SU-DHL-6 (cell line): ENCODE measurements at regions not wholly inside any gene's neighbourhood (a gene's known extent, or its start where the extent isn't known, plus 50 kb on each side); places are given as distances from the start of the nearest gene placed in this dataset.

ENCODE experiments used
- H2AFZ ChIP-seq: fragments of 200-600 bp; sonication (generic); 2 replicates; pipeline ENCODE4 v1.6.1; 2014; ENCODE audit warnings: low read depth, mild to moderate bottlenecking, moderate library complexity, mixed read lengths, antibody characterized with exemption, low read length; ENCODE audit not compliant: severe bottlenecking
- H3F3A ChIP-seq: fragments of 200-600 bp; shearing (Covaris generic); 2 replicates; pipeline ENCODE4 v1.6.0; 2016; ENCODE audit warnings: antibody characterized with exemption, mild to moderate bottlenecking; ENCODE audit not compliant: insufficient read depth
- H3K27ac ChIP-seq: fragments of 200-600 bp; sonication (generic); 2 replicates; pipeline ENCODE4 v1.5.1; 2016; ENCODE audit warnings: low read depth, mild to moderate bottlenecking, low read length, moderate library complexity, mixed read lengths
- H3K27me3 ChIP-seq: fragments of 200-600 bp; sonication (generic), shearing (Covaris generic); 2 replicates; pipeline ENCODE4 v1.6.0; 2014; ENCODE audit warnings: mild to moderate bottlenecking, low read length
- H3K36me3 ChIP-seq: fragments of 200-600 bp; sonication (generic); 2 replicates; pipeline ENCODE4 v1.6.1; 2014; ENCODE audit warnings: mild to moderate bottlenecking, low read length, mixed read lengths
- H3K4me2 ChIP-seq: fragments of 300-600, 200-600 bp; shearing (Covaris generic), sonication (generic); 2 replicates; pipeline ENCODE4 v1.6.0; 2014; ENCODE audit warnings: low read length, low read depth, mild to moderate bottlenecking; ENCODE audit not compliant: poor library complexity, severe bottlenecking
- H3K4me3 ChIP-seq: fragments of 200-600 bp; sonication (generic); 2 replicates; pipeline ENCODE4 v1.5.1; 2014; ENCODE audit warnings: antibody characterized with exemption, low read length, mild to moderate bottlenecking, mixed read lengths; ENCODE audit not compliant: insufficient read depth, poor library complexity, severe bottlenecking
- H3K79me2 ChIP-seq: fragments of 200-600 bp; sonication (generic); 2 replicates; pipeline ENCODE4 v1.6.1; 2014; ENCODE audit warnings: mild to moderate bottlenecking, low read length, moderate library complexity; ENCODE audit not compliant: insufficient read depth
- H3K9ac ChIP-seq: fragments of 200-600 bp; sonication (generic); 2 replicates; pipeline ENCODE4 v1.7.0; 2014; ENCODE audit warnings: mild to moderate bottlenecking, low read length
- H3K9me2 ChIP-seq: fragments of 200-600 bp; sonication (generic); replicated peaks from 2 replicates; pipeline ENCODE4 v1.6.1; 2014; ENCODE audit warnings: low read length; ENCODE audit not compliant: insufficient read depth
- H3K9me3 ChIP-seq: fragments of 200-600 bp; sonication (generic); 2 replicates; pipeline ENCODE4 v1.6.1; 2014; ENCODE audit warnings: low read length, mixed read lengths; ENCODE audit not compliant: insufficient read depth
- H4K20me1 ChIP-seq: fragments of 200-600 bp; sonication (generic); 2 replicates; pipeline ENCODE4 v1.6.1; 2014; ENCODE audit warnings: low read depth, mild to moderate bottlenecking, antibody characterized with exemption, low read length, moderate library complexity, mixed read lengths
- CTCF ChIP-seq: fragments of 200-600 bp; sonication (generic); IDR thresholded peaks from one replicate; pipeline ENCODE4 v1.5.1; 2017; ENCODE audit warnings: antibody characterized with exemption, mild to moderate bottlenecking, low read length, moderate library complexity; ENCODE audit not compliant: insufficient read depth, poor library complexity, severe bottlenecking
- EZH2phosphoT487 ChIP-seq: fragments of 200-600 bp; sonication (generic), shearing (Covaris generic); conservative IDR thresholded peaks from 2 replicates; pipeline ENCODE4 v1.6.1; 2018; ENCODE audit warnings: mild to moderate bottlenecking, antibody characterized with exemption, low read length, moderate library complexity, mixed read lengths

DNA sequence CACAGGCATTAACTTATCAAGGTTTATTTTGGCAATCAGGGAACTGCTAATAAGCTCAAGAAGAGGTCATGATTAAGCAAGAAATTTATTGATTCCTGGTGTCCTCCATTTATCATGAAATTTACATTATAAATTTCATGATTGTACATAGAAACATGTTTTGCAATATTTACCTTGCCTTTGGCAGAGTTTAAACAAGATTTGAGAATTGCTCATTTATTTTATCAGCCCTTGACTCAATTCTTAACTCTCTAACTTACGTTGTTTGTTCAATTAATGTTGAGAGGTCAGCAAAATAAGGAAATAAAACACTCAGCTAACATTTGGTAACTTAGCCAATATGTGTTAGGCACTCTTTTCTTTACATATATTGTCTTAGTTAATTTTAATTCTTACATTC lies 286.6 kb downstream of the SLC7A11 start:
- Histone ChIP-seq H3K4me3 (no peak overlapping the region), H4K20me1 (no peaks in the 10 kb centered on the region), H3K9ac (no peak overlapping the region), H3K36me3 (no peaks in the 10 kb centered on the region), H3K9me3 (no peaks in the 10 kb centered on the region), H3K9me2 (no peaks in the 10 kb centered on the region), H3K27ac (no peak overlapping the region), H3K79me2 (no peaks in the 10 kb centered on the region), H2AFZ (no peak overlapping the region), H3K4me2 (no peak overlapping the region), H3F3A (no peaks in the 10 kb centered on the region), H3K27me3 (no peaks in the 10 kb centered on the region)
- no peak for TF ChIP-seq EZH2phosphoT487
- no peak for TF ChIP-seq CTCF

- H3K9ac ChIP-seq = no peak overlapping the region
- H3K27ac ChIP-seq = no peak overlapping the region
- no peak overlapping the region for H2AFZ ChIP-seq
- H3F3A ChIP-seq = no peaks in the 10 kb centered on the region
- no peak for TF ChIP-seq EZH2phosphoT487
- TF ChIP-seq CTCF = no peak
- H3K79me2 ChIP-seq = no peaks in the 10 kb centered on the region
- no peaks in the 10 kb centered on the region for H4K20me1 ChIP-seq
- no peak overlapping the region for H3K4me2 ChIP-seq
- no peaks in the 10 kb centered on the region for H3K9me2 ChIP-seq
- H3K27me3 ChIP-seq = no peaks in the 10 kb centered on the region
- H3K36me3 ChIP-seq = no peaks in the 10 kb centered on the region
- no peak overlapping the region for H3K4me3 ChIP-seq
- no peaks in the 10 kb centered on the region for H3K9me3 ChIP-seq
These were observed 290.0 kb downstream of the SLC7A11 start for GRCh38 chr4:137952116-137952515.

DNA sequence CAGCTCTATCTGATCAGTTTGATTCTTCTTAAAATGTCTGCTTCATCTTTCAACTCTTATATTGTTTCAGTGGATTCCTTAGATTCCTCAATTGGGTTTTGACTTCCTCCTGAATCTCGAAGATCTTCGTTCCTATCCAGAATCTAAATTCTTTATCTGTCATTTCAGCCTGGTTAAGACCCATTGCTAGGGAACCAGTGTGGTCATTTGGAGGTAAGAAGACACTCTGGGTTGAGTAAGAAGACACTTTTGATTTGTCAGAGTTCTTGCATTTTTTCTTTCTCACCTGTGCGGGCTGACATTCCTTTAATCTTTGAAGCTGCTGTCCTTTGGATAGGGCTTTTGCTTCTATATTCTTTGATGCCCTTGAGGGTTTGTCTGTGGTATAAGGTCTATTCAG lies 291.9 kb downstream of the SLC7A11 start:
- no peak overlapping the region for H3K4me2 ChIP-seq
- TF ChIP-seq EZH2phosphoT487 (no peak), CTCF (no peak)
- no peaks in the 10 kb centered on the region for H3F3A ChIP-seq

GRCh38 chr4:137949746-137950145 lies 292.4 kb downstream of the SLC7A11 start:
- no peaks in the 10 kb centered on the region for H3K36me3 ChIP-seq
- TF ChIP-seq CTCF = no peak
- no peak overlapping the region for H2AFZ ChIP-seq
- H3K79me2 ChIP-seq = no peaks in the 10 kb centered on the region
- H3K9me3 ChIP-seq = no peaks in the 10 kb centered on the region
- no peak overlapping the region for H3K4me3 ChIP-seq
- no peak overlapping the region for H3K4me2 ChIP-seq
- H4K20me1 ChIP-seq = no peaks in the 10 kb centered on the region
- no peak overlapping the region for H3K27ac ChIP-seq
- no peaks in the 10 kb centered on the region for H3K27me3 ChIP-seq
- H3F3A ChIP-seq = no peaks in the 10 kb centered on the region
- no peak overlapping the region for H3K9ac ChIP-seq
- H3K9me2 ChIP-seq = no peaks in the 10 kb centered on the region

More for the DNA sequence above, 291.9 kb downstream of the SLC7A11 start:
- H3K9me3 ChIP-seq = no peaks in the 10 kb centered on the region
- no peaks in the 10 kb centered on the region for H3K9me2 ChIP-seq
- H3K9ac ChIP-seq = no peak overlapping the region
- H3K4me3 ChIP-seq = no peak overlapping the region
- H3K79me2 ChIP-seq = no peaks in the 10 kb centered on the region
- H4K20me1 ChIP-seq = no peaks in the 10 kb centered on the region
- no peaks in the 10 kb centered on the region for H3K36me3 ChIP-seq
- no peak overlapping the region for H2AFZ ChIP-seq
- H3K27ac ChIP-seq = no peak overlapping the region
- H3K27me3 ChIP-seq = no peaks in the 10 kb centered on the region
